Astrocyte (in vitro differentiated cells and primary cell): ENCODE measurements at regions not wholly inside any gene's neighbourhood (a gene's known extent, or its start where the extent isn't known, plus 50 kb on each side); places are given as distances from the start of the nearest gene placed in this dataset.

Experiments
- DNase-seq: peaks from one replicate; pipeline ENCODE4 v3.0.0-alpha.2; 2010; ENCODE audit warnings: low read depth
- FAIRE-seq: peaks from 2 replicates; lab custom pipeline; 2011; peaks lifted over from hg19 to GRCh38; lab: Jason Lieb, UNC
- H2AFZ ChIP-seq: 2 replicates; pipeline ENCODE4 v1.6.0; 2012; ENCODE audit warnings: low read depth, low read length, inconsistent platforms
- H3K27ac ChIP-seq: 2 replicates; pipeline ENCODE4 v1.5.1; 2011; ENCODE audit warnings: low read depth, low read length, inconsistent platforms
- H3K27me3 ChIP-seq: 2 replicates; pipeline ENCODE4 v1.6.0; 2011; ENCODE audit warnings: low read length, inconsistent platforms; ENCODE audit not compliant: insufficient read depth
- H3K36me3 ChIP-seq: 2 replicates; pipeline ENCODE4 v1.5.1; 2011; ENCODE audit warnings: low read length, inconsistent platforms; ENCODE audit not compliant: insufficient read depth
- H3K4me1 ChIP-seq: 2 replicates; pipeline ENCODE4 v1.5.1; 2011; ENCODE audit warnings: low read length, inconsistent platforms; ENCODE audit not compliant: insufficient read depth
- H3K4me2 ChIP-seq: 2 replicates; pipeline ENCODE4 v1.6.0; 2012; ENCODE audit warnings: low read length, inconsistent platforms
- H3K4me3 ChIP-seq: 2 replicates; pipeline ENCODE4 v1.5.1; 2011; ENCODE audit warnings: low read depth, mild to moderate bottlenecking, low read length, inconsistent platforms; ENCODE audit not compliant: insufficient read depth
- H3K79me2 ChIP-seq: 2 replicates; pipeline ENCODE4 v1.6.0; 2012; ENCODE audit warnings: mild to moderate bottlenecking, low read length, inconsistent platforms; ENCODE audit not compliant: insufficient read depth
- H3K9ac ChIP-seq: 2 replicates; pipeline ENCODE4 v1.6.0; 2012; ENCODE audit warnings: mild to moderate bottlenecking, low read length, inconsistent platforms
- H3K9me3 ChIP-seq: 2 replicates; pipeline ENCODE4 v1.5.1; 2012; ENCODE audit warnings: low read depth, mild to moderate bottlenecking, low read length, inconsistent platforms; ENCODE audit not compliant: insufficient read depth
- H4K20me1 ChIP-seq: 2 replicates; pipeline ENCODE4 v1.6.0; 2012; ENCODE audit warnings: low read length, inconsistent platforms; ENCODE audit not compliant: insufficient read depth
- H3K27ac Mint-ChIP-seq: one replicate; pipeline ENCODE4 v1.8.0; 2021; ENCODE audit warnings: mild to moderate bottlenecking, mixed read lengths; ENCODE audit not compliant: unreplicated experiment
- H3K27me3 Mint-ChIP-seq: one replicate; pipeline ENCODE4 v1.8.0; 2021; ENCODE audit warnings: low read depth, mixed read lengths; ENCODE audit not compliant: unreplicated experiment
- H3K36me3 Mint-ChIP-seq: one replicate; pipeline ENCODE4 v1.8.0; 2021; ENCODE audit warnings: low read depth, mixed read lengths; ENCODE audit not compliant: unreplicated experiment
- H3K4me1 Mint-ChIP-seq: one replicate; pipeline ENCODE4 v1.8.0; 2021; ENCODE audit warnings: low read depth, mixed read lengths; ENCODE audit not compliant: unreplicated experiment
- H3K4me3 Mint-ChIP-seq: one replicate; pipeline ENCODE4 v1.8.0; 2021; ENCODE audit warnings: mild to moderate bottlenecking, moderate library complexity, mixed read lengths; ENCODE audit not compliant: unreplicated experiment
- H3K9me3 Mint-ChIP-seq: one replicate; pipeline ENCODE4 v1.8.0; 2021; ENCODE audit warnings: mild to moderate bottlenecking, mixed read lengths; ENCODE audit not compliant: unreplicated experiment
- EZH2 ChIP-seq: IDR thresholded peaks from 2 replicates; pipeline ENCODE4 v1.6.1; 2012; ENCODE audit warnings: mild to moderate bottlenecking, low read length, inconsistent platforms; ENCODE audit not compliant: insufficient read depth
- TF ChIP-seq, protein P1 (sequence below): IDR thresholded peaks from 2 replicates; pipeline ENCODE4 v1.5.1; 2011; ENCODE audit warnings: low read depth, mild to moderate bottlenecking, inconsistent platforms, low read length, moderate library complexity; ENCODE audit not compliant: insufficient read depth

DNA sequence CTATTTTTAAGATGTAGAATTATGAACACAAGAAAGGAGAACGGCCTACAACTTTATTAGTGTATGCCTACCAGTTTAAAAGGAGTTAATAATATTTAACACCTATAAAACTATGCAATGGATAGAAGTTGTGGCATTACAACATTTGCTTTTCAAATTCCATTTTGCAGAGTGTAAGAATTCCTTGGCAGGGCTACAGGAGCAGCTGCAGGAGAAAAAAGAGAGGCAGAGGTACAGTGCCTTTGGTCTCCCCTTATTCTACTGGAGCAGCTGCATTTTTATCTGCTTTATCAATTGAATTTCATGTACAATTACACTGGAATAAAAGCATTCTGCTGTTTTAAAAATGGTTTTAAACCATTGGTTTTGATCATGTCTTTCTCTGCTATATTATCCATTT lies 145.7 kb upstream of the KCNH8 start:
- Histone ChIP-seq H3K4me2 (no peak overlapping the region), H3K36me3 (no peaks in the 10 kb centered on the region), H3K27me3 (no peaks in the 10 kb centered on the region), H4K20me1 (no peaks in the 10 kb centered on the region), H3K9ac (no peak overlapping the region), H3K4me1 (no peaks in the 10 kb centered on the region), H3K27ac (no peak overlapping the region), H3K9me3 (no peaks in the 10 kb centered on the region), H3K79me2 (no peaks in the 10 kb centered on the region), H2AFZ (no peak overlapping the region), H3K4me3 (no peak overlapping the region)
- Mint-ChIP-seq H3K27ac (no peak overlapping the region), H3K4me3 (no peak overlapping the region), H3K9me3 (peaks cover 2% of the 10 kb centered on the region), H3K36me3 (no peaks in the 10 kb centered on the region), H3K27me3 (no peaks in the 10 kb centered on the region), H3K4me1 (no peaks in the 10 kb centered on the region)
- FAIRE-seq (no peak), DNase-seq (no peak)
- TF ChIP-seq, protein P1, sequence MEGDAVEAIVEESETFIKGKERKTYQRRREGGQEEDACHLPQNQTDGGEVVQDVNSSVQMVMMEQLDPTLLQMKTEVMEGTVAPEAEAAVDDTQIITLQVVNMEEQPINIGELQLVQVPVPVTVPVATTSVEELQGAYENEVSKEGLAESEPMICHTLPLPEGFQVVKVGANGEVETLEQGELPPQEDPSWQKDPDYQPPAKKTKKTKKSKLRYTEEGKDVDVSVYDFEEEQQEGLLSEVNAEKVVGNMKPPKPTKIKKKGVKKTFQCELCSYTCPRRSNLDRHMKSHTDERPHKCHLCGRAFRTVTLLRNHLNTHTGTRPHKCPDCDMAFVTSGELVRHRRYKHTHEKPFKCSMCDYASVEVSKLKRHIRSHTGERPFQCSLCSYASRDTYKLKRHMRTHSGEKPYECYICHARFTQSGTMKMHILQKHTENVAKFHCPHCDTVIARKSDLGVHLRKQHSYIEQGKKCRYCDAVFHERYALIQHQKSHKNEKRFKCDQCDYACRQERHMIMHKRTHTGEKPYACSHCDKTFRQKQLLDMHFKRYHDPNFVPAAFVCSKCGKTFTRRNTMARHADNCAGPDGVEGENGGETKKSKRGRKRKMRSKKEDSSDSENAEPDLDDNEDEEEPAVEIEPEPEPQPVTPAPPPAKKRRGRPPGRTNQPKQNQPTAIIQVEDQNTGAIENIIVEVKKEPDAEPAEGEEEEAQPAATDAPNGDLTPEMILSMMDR, result no peak
- no peak for TF ChIP-seq EZH2

DNA sequence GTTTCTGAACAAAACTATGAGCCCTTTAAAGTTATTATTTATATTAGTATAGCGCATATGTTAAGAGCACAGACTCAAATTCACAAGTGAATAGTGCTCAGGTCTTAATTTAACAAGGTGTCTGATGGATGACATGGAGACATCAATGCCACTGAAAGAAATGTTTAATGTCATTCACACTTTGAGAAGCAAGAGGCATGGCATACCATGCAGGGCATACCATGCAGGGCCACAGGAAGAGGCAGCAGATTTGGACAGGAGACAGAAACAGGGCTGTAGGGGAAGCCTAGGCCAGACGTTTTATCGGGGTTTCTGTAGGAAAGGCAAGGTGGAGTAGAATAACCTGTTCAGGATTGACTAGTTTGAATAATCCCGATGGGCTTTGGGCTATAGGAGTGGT lies 150.2 kb upstream of the KCNH8 start:
- Histone ChIP-seq H3K4me1 (no peaks in the 10 kb centered on the region), H3K9ac (no peak overlapping the region), H3K9me3 (no peaks in the 10 kb centered on the region), H3K27ac (no peak overlapping the region), H3K36me3 (no peaks in the 10 kb centered on the region), H3K79me2 (no peaks in the 10 kb centered on the region), H4K20me1 (no peaks in the 10 kb centered on the region), H3K27me3 (no peaks in the 10 kb centered on the region), H3K4me2 (no peak overlapping the region), H2AFZ (no peak overlapping the region), H3K4me3 (no peak overlapping the region)
- peaks cover 4% of the 10 kb centered on the region for H3K9me3 Mint-ChIP-seq
- H3K27ac Mint-ChIP-seq, result no peak overlapping the region
- H3K27me3 Mint-ChIP-seq, result no peaks in the 10 kb centered on the region
- DNase-seq, result no peak
- no peaks in the 10 kb centered on the region for H3K4me1 Mint-ChIP-seq
- H3K4me3 Mint-ChIP-seq, result no peak overlapping the region
- TF ChIP-seq, protein P1, result no peak
- TF ChIP-seq EZH2, result no peak
- FAIRE-seq, result no peak
- H3K36me3 Mint-ChIP-seq, result no peaks in the 10 kb centered on the region

DNA sequence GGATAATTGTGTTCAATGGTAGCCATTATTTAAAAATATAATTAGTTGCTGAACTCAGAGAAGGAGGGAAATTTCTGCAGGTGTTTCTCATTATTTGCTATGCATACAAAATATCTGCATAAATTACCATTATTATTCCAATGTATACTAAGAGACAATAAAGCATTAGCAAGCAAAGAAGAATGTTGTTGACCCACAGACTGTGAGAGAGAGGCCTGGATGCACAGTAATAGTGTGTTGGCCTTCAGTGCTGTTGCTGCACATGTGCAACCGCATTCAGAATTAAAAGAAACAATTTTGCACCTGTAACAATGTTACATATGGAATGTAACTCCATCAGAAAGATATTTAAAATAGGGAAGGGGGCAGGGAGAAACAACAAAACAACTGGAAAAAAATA lies 155.6 kb upstream of the KCNH8 start:
- no peaks in the 10 kb centered on the region for H3K9me3 ChIP-seq
- Mint-ChIP-seq H3K27ac (no peak overlapping the region), H3K4me1 (peaks cover 1% of the 10 kb centered on the region), H3K27me3 (no peaks in the 10 kb centered on the region), H3K9me3 (peaks cover 4% of the 10 kb centered on the region), H3K36me3 (no peaks in the 10 kb centered on the region), H3K4me3 (no peak overlapping the region)
- H3K4me3 ChIP-seq, result no peak overlapping the region
- no peak for DNase-seq
- no peak overlapping the region for H3K27ac ChIP-seq
- FAIRE-seq, result no peak
- no peak overlapping the region for H3K9ac ChIP-seq
- H3K27me3 ChIP-seq, result no peaks in the 10 kb centered on the region
- H4K20me1 ChIP-seq, result no peaks in the 10 kb centered on the region
- no peak overlapping the region for H2AFZ ChIP-seq
- H3K36me3 ChIP-seq, result no peaks in the 10 kb centered on the region
- no peak for TF ChIP-seq EZH2
- TF ChIP-seq, protein P1, result no peak
- H3K79me2 ChIP-seq, result no peaks in the 10 kb centered on the region
- no peak overlapping the region for H3K4me2 ChIP-seq
- no peaks in the 10 kb centered on the region for H3K4me1 ChIP-seq
